Ishikawa (cell line): ENCODE measurements at regions not wholly inside any gene's neighbourhood (a gene's known extent, or its start where the extent isn't known, plus 50 kb on each side); places are given as distances from the start of the nearest gene placed in this dataset.

Source experiments
- CEBPB ChIP-seq: IDR thresholded peaks from 2 replicates; pipeline ENCODE4 v1.6.1; 2012
- CREB1 ChIP-seq: IDR thresholded peaks from 2 replicates; pipeline ENCODE4 v1.6.1; 2012; ENCODE audit warnings: low read depth
- EGR1 ChIP-seq: IDR thresholded peaks from 2 replicates; pipeline ENCODE4 v1.6.1; 2012
- EP300 ChIP-seq: IDR thresholded peaks from 2 replicates; pipeline ENCODE4 v1.6.1; 2012; ENCODE audit warnings: borderline replicate concordance
- FOXM1 ChIP-seq: IDR thresholded peaks from 2 replicates; pipeline ENCODE4 v1.6.1; 2012; ENCODE audit warnings: low read depth, borderline replicate concordance
- MAX ChIP-seq: IDR thresholded peaks from 2 replicates; pipeline ENCODE4 v1.6.1; 2012
- NFIC ChIP-seq: IDR thresholded peaks from 2 replicates; pipeline ENCODE4 v1.6.1; 2012
- RAD21 ChIP-seq: IDR thresholded peaks from 2 replicates; pipeline ENCODE4 v1.6.1; 2012; ENCODE audit warnings: low read depth
- REST ChIP-seq: IDR thresholded peaks from 2 replicates; pipeline ENCODE4 v1.6.1; 2012; ENCODE audit warnings: low read depth, mild to moderate bottlenecking
- TAF1 ChIP-seq: IDR thresholded peaks from 2 replicates; pipeline ENCODE4 v1.6.1; 2012; ENCODE audit warnings: low read depth, mild to moderate bottlenecking
- TCF12 ChIP-seq: IDR thresholded peaks from 2 replicates; pipeline ENCODE4 v1.6.1; 2012; ENCODE audit warnings: low read depth
- TEAD4 ChIP-seq: IDR thresholded peaks from 2 replicates; pipeline ENCODE4 v1.6.1; 2012
- YY1 ChIP-seq: IDR thresholded peaks from 2 replicates; pipeline ENCODE4 v1.6.1; 2012; ENCODE audit warnings: low read depth
- ZBTB7A ChIP-seq: IDR thresholded peaks from 2 replicates; pipeline ENCODE4 v1.6.1; 2012; ENCODE audit warnings: low read depth
- TF ChIP-seq, protein P1 (sequence below): IDR thresholded peaks from 2 replicates; pipeline ENCODE4 v1.6.1; 2012

- TF ChIP-seq TEAD4 = no peak
- no peak for TF ChIP-seq MAX
- TF ChIP-seq TCF12 = no peak
- no peak for TF ChIP-seq CEBPB
- TF ChIP-seq REST = no peak
- no peak for TF ChIP-seq ZBTB7A
- no peak for TF ChIP-seq YY1
- no peak for TF ChIP-seq TAF1
Measured at GRCh38 chr10:106304056-106304455, 860.5 kb downstream of the SORCS1 start.

DNA sequence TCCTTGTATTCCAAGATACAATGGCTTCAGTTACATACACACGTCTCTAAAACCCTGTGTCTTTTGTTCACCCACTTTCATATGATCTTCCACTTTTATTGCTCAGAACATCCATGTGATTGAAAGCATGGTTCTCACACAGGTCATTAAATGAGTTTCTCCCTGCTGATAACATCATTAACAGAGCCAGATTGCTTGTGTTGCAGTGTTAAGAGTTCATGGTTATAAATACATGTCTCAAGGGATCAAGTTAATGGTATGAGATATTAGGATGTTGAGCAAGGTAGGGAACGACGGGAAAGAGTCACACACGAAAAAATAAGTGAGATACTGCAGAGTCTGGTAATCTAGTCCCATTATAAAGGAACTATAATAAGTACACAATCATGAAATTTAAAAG, 861.5 kb downstream of the SORCS1 start:
- TF ChIP-seq EP300 (no peak), CEBPB (no peak), TCF12 (no peak), MAX (no peak), TEAD4 (no peak), YY1 (no peak), CREB1 (no peak), ZBTB7A (no peak)
- TF ChIP-seq, protein P1, sequence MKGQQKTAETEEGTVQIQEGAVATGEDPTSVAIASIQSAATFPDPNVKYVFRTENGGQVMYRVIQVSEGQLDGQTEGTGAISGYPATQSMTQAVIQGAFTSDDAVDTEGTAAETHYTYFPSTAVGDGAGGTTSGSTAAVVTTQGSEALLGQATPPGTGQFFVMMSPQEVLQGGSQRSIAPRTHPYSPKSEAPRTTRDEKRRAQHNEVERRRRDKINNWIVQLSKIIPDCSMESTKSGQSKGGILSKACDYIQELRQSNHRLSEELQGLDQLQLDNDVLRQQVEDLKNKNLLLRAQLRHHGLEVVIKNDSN = no peak

- TF ChIP-seq TAF1 = no peak
- TF ChIP-seq CREB1 = no peak
- no peak for TF ChIP-seq EGR1
- TF ChIP-seq YY1 = no peak
- no peak for TF ChIP-seq FOXM1
- no peak for TF ChIP-seq TCF12
- no peak for TF ChIP-seq MAX
- TF ChIP-seq TEAD4 = no peak
- TF ChIP-seq RAD21 = no peak
- TF ChIP-seq CEBPB = no peak
- TF ChIP-seq REST = no peak
- no peak for TF ChIP-seq ZBTB7A
- TF ChIP-seq, protein P1 = no peak
- TF ChIP-seq NFIC = no peak
- no peak for TF ChIP-seq EP300
Measured at GRCh38 chr10:106301146-106301545, 863.4 kb downstream of the SORCS1 start.

DNA sequence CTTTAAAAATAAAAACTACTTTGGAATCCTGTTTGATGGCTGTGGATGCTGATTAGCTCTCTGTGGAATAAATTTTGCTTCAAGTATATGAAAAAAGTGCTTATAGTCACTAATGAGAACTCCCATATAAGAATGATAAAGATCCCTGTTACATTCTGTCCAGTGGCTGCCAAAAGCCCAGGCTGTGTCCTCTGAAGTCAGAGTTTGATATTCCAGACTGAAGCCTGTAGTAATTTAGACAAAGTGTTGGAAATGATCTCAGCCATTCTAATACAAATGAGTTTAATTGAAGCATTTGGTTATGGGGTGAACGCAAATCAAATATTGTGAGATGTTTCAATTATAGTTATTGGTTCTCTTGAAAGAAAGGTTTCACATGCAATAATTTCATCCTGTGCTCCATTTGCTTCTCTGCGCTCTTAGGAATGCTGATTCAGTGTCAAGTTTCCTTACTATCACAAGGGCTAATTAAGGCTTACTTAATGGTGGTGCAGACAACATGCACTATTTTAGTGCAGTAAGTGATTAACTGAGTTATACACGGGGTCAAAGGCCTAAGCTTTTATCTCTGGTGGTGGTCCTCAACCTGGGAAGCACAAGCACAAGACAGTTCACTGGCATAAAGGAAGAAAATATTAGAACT, 867.6 kb downstream of the SORCS1 start:
- TF ChIP-seq CEBPB = no peak
- TF ChIP-seq REST = no peak
- TF ChIP-seq FOXM1 = no peak
- no peak for TF ChIP-seq TEAD4
- no peak for TF ChIP-seq ZBTB7A
- no peak for TF ChIP-seq EP300
- no peak for TF ChIP-seq MAX
- no peak for TF ChIP-seq TAF1
